Peyer's patch (tissue), 4 donors: ENCODE measurements at regions not wholly inside any gene's neighbourhood (a gene's known extent, or its start where the extent isn't known, plus 50 kb on each side); places are given as distances from the start of the nearest gene placed in this dataset.

Source experiments
- DNase-seq, 3 donors: peaks; one replicate each; pipeline ENCODE4 v3.0.0-alpha.2; 2017 to 2019
- H3K27ac ChIP-seq, 4 donors: fragments of 200-600 bp; sonication (generic); one replicate each; pipeline ENCODE4 v1.5.1; 2016 to 2019
- H3K27me3 ChIP-seq, 2 donors: fragments of 200-600 bp; sonication (generic); one replicate each; pipeline ENCODE4 v1.5.1; 2019
- H3K36me3 ChIP-seq, 3 donors: fragments of 200-600 bp; sonication (generic); one replicate each; pipeline ENCODE4 v1.5.1; 2016 to 2019
- H3K4me1 ChIP-seq, 4 donors: fragments of 200-600 bp; sonication (generic); one replicate each; pipeline ENCODE4 v1.5.1; 2016 to 2019
- H3K4me3 ChIP-seq, 4 donors: fragments of 200-600 bp; sonication (generic); 1 replicate in 3 of 4; 2 replicates in 1 of 4; pipeline ENCODE4 v1.5.1; 2016 to 2019; ENCODE audit warnings: mild to moderate bottlenecking in 1 of 4
- H3K9me3 ChIP-seq, 4 donors: fragments of 200-600 bp; sonication (generic); one replicate each; pipeline ENCODE4 v1.5.1; 2016 to 2019; ENCODE audit warnings: mild to moderate bottlenecking in 1 of 4
- CTCF ChIP-seq, 6 experiments: fragments of 450-650 bp in 4 of 6; fragments of 200-600 bp in 2 of 6; sonication (generic) in 1 of 6; IDR thresholded peaks; one replicate each; pipeline ENCODE4 v1.5.1; 2017 to 2019; ENCODE audit warnings: antibody characterized with exemption in 6 of 6, mild to moderate bottlenecking in 3 of 6, moderate library complexity in 1 of 6
- POLR2A ChIP-seq, 2 donors: fragments of 450-650 bp; IDR thresholded peaks; one replicate each; pipeline ENCODE4 v1.5.1; 2017; ENCODE audit warnings: antibody characterized with exemption in 2 of 2, mild to moderate bottlenecking in 2 of 2, moderate library complexity in 2 of 2
- small RNA-seq, 2 donors: library from RNA; depleted of rRNA; stranded (forward); fragments of <200 nt; gene quantifications; one replicate each; pipeline ENCODE3, GENCODE V24; 2016

- DNase-seq: peak in 1 of 3 donors; percentile 58
- Histone ChIP-seq H3K9me3 (no peaks in the 10 kb centered on the region), H3K4me1 (peaks cover 0 to 43% (median 1%) of the 10 kb centered on the region in 4 donors), H3K27me3 (no peaks in the 10 kb centered on the region), H3K36me3 (no peaks in the 10 kb centered on the region), H3K27ac (peak overlapping the region; percentile 19 to 71 (median 36)), H3K4me3 (no peak overlapping the region)
- no peak for TF ChIP-seq CTCF (IDR thresholded peaks at IDR 0.05)
- no peak for TF ChIP-seq POLR2A (IDR thresholded peaks at IDR 0.05)
These were observed 49.7 kb upstream of the MACF1 start for GRCh38 chr1:39154553-39155421.

Small RNAs in the stretch of these regions (small RNA-seq; reads per million reads assigned to genes)
- gene RNA5SP44 (0 reads per million in 2 donors), gene RNU6-608P (0 reads per million in 2 donors)
